ENCODE measurements at regions not wholly inside any gene's neighbourhood (a gene's known extent, or its start where the extent isn't known, plus 50 kb on each side); places are given as distances from the start of the nearest gene placed in this dataset.

GRCh38 chr5:42361315-42361688 is 61.9 kb upstream of the GHR start:
- TF ChIP-seq CTCF (IDR thresholded peaks at IDR 0.05), result no peak
- ATAC-seq (ENCODE audit: low FRiP score), result no peak

DNA sequence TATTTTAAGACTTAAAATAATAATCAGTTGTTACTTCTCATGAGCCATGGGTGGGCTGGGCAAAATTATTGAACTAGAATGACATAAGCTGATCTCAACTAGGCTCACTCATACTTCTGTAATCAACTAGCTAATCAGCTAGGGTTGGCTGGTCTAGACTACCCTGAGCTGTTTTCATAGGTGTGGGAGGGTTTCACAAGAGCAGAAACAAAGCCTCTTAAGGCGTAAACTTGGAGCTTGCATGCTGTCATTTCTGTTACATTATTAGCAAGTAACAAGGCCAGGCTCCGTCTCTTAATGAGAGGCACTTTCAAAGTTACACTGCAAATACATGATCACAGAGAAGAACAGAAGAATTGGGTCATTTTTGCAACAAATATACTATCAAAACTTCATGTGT is 57.2 kb upstream of the GHR start:
- TF ChIP-seq CTCF (IDR thresholded peaks at IDR 0.05), result no peak
- DNase-seq (ENCODE audit: low spot score), result no peak
- no peak for ATAC-seq (ENCODE audit: low FRiP score)

More at GRCh38 chr5:42361315-42361688, 61.9 kb upstream of the GHR start:
- no peak for DNase-seq (ENCODE audit: low spot score)
